Gastrocnemius medialis (tissue), 4 donors: ENCODE measurements at regions not wholly inside any gene's neighbourhood (a gene's known extent, or its start where the extent isn't known, plus 50 kb on each side); places are given as distances from the start of the nearest gene placed in this dataset.

Source experiments
- CTCF ChIP-seq, 5 experiments: fragments of 450-650 bp in 3 of 5; fragments of 200-600 bp in 2 of 5; sonication (generic) in 2 of 5; IDR thresholded peaks in 4 of 5; conservative IDR thresholded peaks in 1 of 5; 1 replicate in 4 of 5; 2 replicates in 1 of 5; pipeline ENCODE4 v1.5.1; 2016 to 2019; ENCODE audit warnings: antibody characterized with exemption in 5 of 5, mild to moderate bottlenecking in 3 of 5, moderate library complexity in 3 of 5
- POLR2A ChIP-seq, 2 donors: fragments of 450-650 bp; IDR thresholded peaks; one replicate each; pipeline ENCODE4 v1.6.1; 2017; ENCODE audit warnings: antibody characterized with exemption in 2 of 2, mild to moderate bottlenecking in 2 of 2, moderate library complexity in 2 of 2

GRCh38 chr14:36397357-36397756 is 76.9 kb upstream of the MBIP start:
- TF ChIP-seq POLR2A (IDR thresholded peaks at IDR 0.05) (no peak), CTCF (IDR thresholded peaks at IDR 0.05 in 4 of 5, conservative IDR thresholded peaks at IDR 0.05 in 1 of 5) (no peak)
